Tibial nerve (tissue), 4 donors: ENCODE measurements at regions not wholly inside any gene's neighbourhood (a gene's known extent, or its start where the extent isn't known, plus 50 kb on each side); places are given as distances from the start of the nearest gene placed in this dataset.

Experiments
- DNase-seq, 2 donors: peaks; one replicate each; pipeline ENCODE4 v3.0.0-alpha.2; 2019; ENCODE audit warnings: low spot score in 2 of 2
- H3K27ac ChIP-seq, 4 donors: fragments of 200-600 bp; sonication (generic) in 3 of 4; one replicate each; pipeline ENCODE4 v1.5.1; 2017 to 2019; ENCODE audit warnings: mild to moderate bottlenecking in 1 of 4
- H3K27me3 ChIP-seq, 2 donors: fragments of 200-600 bp; sonication (generic) in 1 of 2; one replicate each; pipeline versions ENCODE4 v1.5.1 to v1.6.0; 2017 to 2019
- H3K36me3 ChIP-seq, 3 donors: fragments of 200-600 bp; sonication (generic); one replicate each; pipeline ENCODE4 v1.5.1; 2018 to 2019
- H3K4me1 ChIP-seq, 4 donors: fragments of 200-600 bp; sonication (generic) in 3 of 4; one replicate each; pipeline ENCODE4 v1.5.1; 2017 to 2019
- H3K4me3 ChIP-seq, 4 donors: fragments of 200-600 bp; sonication (generic) in 3 of 4; one replicate each; pipeline ENCODE4 v1.5.1; 2017 to 2019; ENCODE audit warnings: mild to moderate bottlenecking in 1 of 4, moderate library complexity in 1 of 4
- H3K9me3 ChIP-seq, 4 donors: fragments of 200-600 bp; sonication (generic) in 3 of 4; one replicate each; pipeline ENCODE4 v1.5.1; 2017 to 2019
- CTCF ChIP-seq, 5 experiments: fragments of 200-600 bp in 3 of 5; fragments of 450-650 bp in 2 of 5; sonication (generic) in 3 of 5; IDR thresholded peaks; one replicate each; pipeline ENCODE4 v1.5.1; 2016 to 2019; ENCODE audit warnings: antibody characterized with exemption in 5 of 5, mild to moderate bottlenecking in 3 of 5, moderate library complexity in 2 of 5
- EP300 ChIP-seq, 2 donors: sonication (generic); formaldehyde crosslinking; IDR thresholded peaks; one replicate each; pipeline ENCODE4 v1.6.1; 2017; ENCODE audit warnings: antibody characterized with exemption in 2 of 2, mild to moderate bottlenecking in 1 of 2
- POLR2A ChIP-seq, 2 donors: fragments of 450-650 bp; IDR thresholded peaks; one replicate each; pipeline ENCODE4 v1.6.1; 2017; ENCODE audit warnings: antibody characterized with exemption in 2 of 2, mild to moderate bottlenecking in 2 of 2, moderate library complexity in 2 of 2
- WGBS, 2 donors: methylation state at CpG; one replicate each; pipeline ENCODE4 v1.1.5; 2018; 5-methylcytosine and 5-hydroxymethylcytosine counted together

- TF ChIP-seq CTCF (IDR thresholded peaks at IDR 0.05) (no peak), POLR2A (IDR thresholded peaks at IDR 0.05) (no peak), EP300 (IDR thresholded peaks at IDR 0.05) (no peak)
- Histone ChIP-seq H3K27me3 (no peaks in the 10 kb centered on the region), H3K4me1 (peaks cover 0 to 17% (median 0%) of the 10 kb centered on the region in 4 donors), H3K9me3 (no peaks in the 10 kb centered on the region), H3K36me3 (no peaks in the 10 kb centered on the region), H3K27ac (peak overlapping the region in 1 of 4 donors; percentile 71), H3K4me3 (no peak overlapping the region)
- 89 to 95% methylated on average over 1 of the region's 1 CpG for whole genome bisulfite sequencing, 2 donors
- no peak for DNase-seq
These were observed 92.5 kb upstream of the PFN2 start for GRCh38 chr3:150063237-150063636.

GRCh38 chr3:150062492-150062891 lies 91.8 kb upstream of the PFN2 start:
- Histone ChIP-seq H3K36me3 (no peaks in the 10 kb centered on the region), H3K4me1 (peaks cover 0 to 17% (median 0%) of the 10 kb centered on the region in 4 donors), H3K4me3 (peak overlapping the region in 1 of 4 donors; percentile 21), H3K9me3 (no peaks in the 10 kb centered on the region), H3K27ac (peak overlapping the region in 3 of 4 donors; percentile 43 to 71 (median 71)), H3K27me3 (no peaks in the 10 kb centered on the region)
- 11 to 24% methylated on average over 6 of the region's 6 CpGs for WGBS, 2 donors
- TF ChIP-seq POLR2A (IDR thresholded peaks at IDR 0.05) = no peak
- no peak for TF ChIP-seq CTCF (IDR thresholded peaks at IDR 0.05)
- no peak for TF ChIP-seq EP300 (IDR thresholded peaks at IDR 0.05)
- no peak for DNase-seq

- no peak for TF ChIP-seq POLR2A (IDR thresholded peaks at IDR 0.05)
- TF ChIP-seq EP300 (IDR thresholded peaks at IDR 0.05) = no peak
- no peak for TF ChIP-seq CTCF (IDR thresholded peaks at IDR 0.05)
- no peaks in the 10 kb centered on the region for H3K36me3 ChIP-seq
- no peak overlapping the region for H3K4me3 ChIP-seq
- 88 to 94% methylated on average over 4 of the region's 4 CpGs for WGBS, 2 donors
- H3K27me3 ChIP-seq = no peaks in the 10 kb centered on the region
- H3K9me3 ChIP-seq = no peaks in the 10 kb centered on the region
- DNase-seq = no peak
- H3K4me1 ChIP-seq = peaks cover 0 to 17% (median 0%) of the 10 kb centered on the region in 4 donors
- H3K27ac ChIP-seq = no peak overlapping the region
These were observed 90.8 kb upstream of the PFN2 start for GRCh38 chr3:150061288-150062024.

- H3K4me1 ChIP-seq = peaks cover 0 to 17% (median 0%) of the 10 kb centered on the region in 4 donors
- H3K27me3 ChIP-seq = no peaks in the 10 kb centered on the region
- TF ChIP-seq EP300 (IDR thresholded peaks at IDR 0.05) = no peak
- TF ChIP-seq CTCF (IDR thresholded peaks at IDR 0.05) = peak in 1 of 5 experiments; percentile 11
- H3K4me3 ChIP-seq = no peak overlapping the region
- 41 to 51% methylated on average over 4 of the region's 4 CpGs for WGBS, 2 donors
- no peaks in the 10 kb centered on the region for H3K9me3 ChIP-seq
- H3K27ac ChIP-seq = no peak overlapping the region
- H3K36me3 ChIP-seq = no peaks in the 10 kb centered on the region
- DNase-seq = no peak
These were observed 89.0 kb upstream of the PFN2 start for GRCh38 chr3:150059729-150060128.

- no peak overlapping the region for H3K4me3 ChIP-seq
- 43 to 51% methylated on average over 5 of the region's 5 CpGs for WGBS, 2 donors
These were observed 88.5 kb upstream of the PFN2 start for GRCh38 chr3:150059241-150059640.

More at GRCh38 chr3:150059241-150059640, 88.5 kb upstream of the PFN2 start:
- Histone ChIP-seq H3K4me1 (peaks cover 0 to 17% (median 0%) of the 10 kb centered on the region in 4 donors), H3K27me3 (no peaks in the 10 kb centered on the region), H3K9me3 (no peaks in the 10 kb centered on the region), H3K27ac (no peak overlapping the region), H3K36me3 (no peaks in the 10 kb centered on the region)
- no peak for TF ChIP-seq CTCF (IDR thresholded peaks at IDR 0.05)
- TF ChIP-seq EP300 (IDR thresholded peaks at IDR 0.05) = no peak
- TF ChIP-seq POLR2A (IDR thresholded peaks at IDR 0.05) = no peak
- DNase-seq = no peak
